ENCODE measurements at regions not wholly inside any gene's neighbourhood (a gene's known extent, or its start where the extent isn't known, plus 50 kb on each side); places are given as distances from the start of the nearest gene placed in this dataset.

- TF ChIP-seq SP1 (IDR thresholded peaks at IDR 0.05) (no peak), JUND (IDR thresholded peaks at IDR 0.05) (no peak), TAF1 (conservative IDR thresholded peaks at IDR 0.05) (no peak), RXRA (IDR thresholded peaks at IDR 0.05) (no peak), CTCF (IDR thresholded peaks at IDR 0.05; ENCODE audit: low read depth, low read length, missing input control) (no peak), RAD21 (IDR thresholded peaks at IDR 0.05) (no peak), GABPA (IDR thresholded peaks at IDR 0.05 in 1 of 2, conservative IDR thresholded peaks at IDR 0.05 in 1 of 2) (no peak), REST (IDR thresholded peaks at IDR 0.05) (no peak), MAX (IDR thresholded peaks at IDR 0.05) (no peak), YY1 (IDR thresholded peaks at IDR 0.05) (no peak), HNF4A (conservative IDR thresholded peaks at IDR 0.05) (no peak), ZBTB33 (IDR thresholded peaks at IDR 0.05) (no peak)
Measured at GRCh38 chr2:153197402-153198386, 280.9 kb downstream of the RPRM start.

All from liver (tissue), 3 donors.